ENCODE measurements at regions not wholly inside any gene's neighbourhood (a gene's known extent, or its start where the extent isn't known, plus 50 kb on each side); places are given as distances from the start of the nearest gene placed in this dataset.
"Not testable (repeated sequence)": the region's sequence is repeated elsewhere in the genome, so short reads cannot be mapped to it uniquely, and the experiment has no call there.

DNA sequence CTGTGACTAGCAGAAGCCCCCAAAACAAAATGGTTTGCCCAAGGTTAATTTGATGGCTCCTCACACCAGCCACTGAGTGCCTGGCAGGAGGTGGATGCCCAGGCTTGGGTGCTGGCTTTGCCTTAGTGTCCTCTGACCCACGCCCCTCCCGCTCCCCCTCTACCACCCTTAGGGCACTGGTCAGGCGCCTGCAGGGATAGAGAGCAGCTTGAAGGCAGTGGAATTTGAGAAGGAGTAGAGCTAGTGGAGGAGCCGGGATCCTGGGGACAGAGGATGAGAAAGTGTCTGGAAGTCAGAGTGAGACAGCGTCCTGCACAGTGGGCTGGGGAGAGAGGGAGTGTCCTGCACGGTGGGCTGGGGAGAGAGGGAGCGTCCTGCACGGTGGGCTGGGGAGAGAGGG lies 139.4 kb downstream of the DNAJB6 start:
- H3K4me3 ChIP-seq: no peak overlapping the region
- H3K9me3 ChIP-seq (replicated peaks): 0 out of 2 replicates have a peak, but pooled peaks cover under 1% of the 10 kb centered on the region
- H3K27me3 ChIP-seq (replicated peaks): no peaks in the 10 kb centered on the region
- peak in 1 of 2 experiments; percentile 33 for DNase-seq (ENCODE audit: low read depth in 1 of 2, low spot score in 2 of 2)
- no peak overlapping the region for H3K27ac ChIP-seq
- H3K4me1 ChIP-seq (replicated peaks): no peaks in the 10 kb centered on the region; the same call in 1 of the 2 replicates
- H3K36me3 ChIP-seq: no peaks in the 10 kb centered on the region

DNA sequence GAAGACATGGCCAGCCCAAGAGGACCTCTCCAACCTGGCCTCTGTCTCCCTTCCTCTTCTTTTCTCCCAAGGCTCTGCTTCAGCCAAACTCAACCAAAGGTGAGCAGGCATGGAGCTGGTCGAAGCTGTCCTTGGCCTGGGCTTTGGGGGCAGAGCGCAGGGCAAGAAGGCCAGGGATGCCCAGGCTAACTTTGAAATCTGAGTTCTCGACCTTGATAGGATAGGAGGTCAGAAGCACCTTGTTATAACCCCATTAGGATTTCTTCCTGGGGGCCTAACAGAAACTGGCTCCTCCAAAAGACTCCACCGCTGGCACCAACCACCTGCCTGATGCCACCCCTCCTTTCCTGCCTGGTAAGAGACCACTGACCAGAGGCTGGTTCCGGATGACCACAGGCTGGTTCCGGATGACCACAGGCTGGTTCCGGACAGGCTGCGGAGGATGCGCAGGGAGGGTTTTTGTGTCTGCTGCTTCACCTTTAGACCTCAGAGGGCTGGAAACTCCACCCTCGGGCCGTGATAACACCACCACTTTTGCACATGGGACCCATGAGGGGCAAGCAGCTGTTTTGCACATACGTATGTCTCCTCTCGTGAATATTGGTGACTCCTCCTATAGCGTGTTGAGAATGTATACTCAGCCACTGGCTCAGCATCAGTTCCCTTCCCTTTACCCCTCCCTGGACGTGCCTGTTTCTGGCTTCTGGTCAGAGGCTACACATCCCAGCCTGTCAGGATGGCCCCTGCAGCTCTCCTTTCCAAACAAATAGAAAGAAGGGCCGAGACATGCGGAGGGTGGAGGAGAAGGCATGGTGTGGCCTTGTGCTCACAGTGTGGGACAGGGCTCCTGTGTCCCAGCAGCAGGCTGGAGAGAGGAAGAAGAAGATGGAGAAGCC lies 140.1 kb downstream of the DNAJB6 start:
- Histone ChIP-seq H3K9me3 (replicated peaks) (no peaks in the 10 kb centered on the region), H3K4me1 (replicated peaks) (no peaks in the 10 kb centered on the region; the same call in 1 of the 2 replicates), H3K27ac (no peak overlapping the region), H3K4me3 (no peak overlapping the region), H3K27me3 (replicated peaks) (no peaks in the 10 kb centered on the region), H3K36me3 (no peaks in the 10 kb centered on the region)
- DNase-seq (ENCODE audit: low read depth in 1 of 2, low spot score in 2 of 2): no peak

DNA sequence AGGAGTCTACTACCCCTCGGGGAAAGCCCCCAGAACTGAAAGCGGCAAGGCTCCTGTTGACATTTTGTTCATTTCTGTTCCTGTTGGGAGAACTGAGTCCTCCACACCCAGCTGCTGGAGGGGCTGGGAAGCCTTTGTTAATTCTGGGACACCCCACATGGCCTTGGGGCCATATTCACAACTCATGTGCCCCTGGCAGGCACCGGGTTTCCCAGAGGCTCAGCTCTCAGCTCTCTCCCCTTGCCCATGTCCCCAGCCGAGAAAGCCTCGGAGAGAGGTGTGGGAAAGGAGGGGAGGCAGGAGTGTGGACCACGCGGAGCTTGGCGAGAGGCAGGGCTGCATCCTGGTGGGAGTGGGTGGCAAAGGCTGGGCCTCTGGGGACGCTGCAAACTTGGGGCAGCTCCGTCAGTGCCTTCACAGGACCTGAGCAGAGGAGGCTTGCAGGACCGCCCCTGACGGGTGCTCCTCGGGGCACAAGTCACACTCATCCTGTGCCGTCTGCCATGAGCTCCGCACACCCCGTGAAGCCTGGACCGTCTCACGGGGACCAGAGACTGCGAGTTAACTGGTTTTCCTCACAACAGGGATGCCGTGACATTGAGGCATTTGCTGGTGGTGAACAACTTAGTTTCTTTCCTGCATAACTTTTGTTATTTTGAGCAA lies 140.9 kb downstream of the DNAJB6 start:
- Histone ChIP-seq H3K36me3 (no peaks in the 10 kb centered on the region), H3K27ac (no peak overlapping the region), H3K27me3 (replicated peaks) (no peaks in the 10 kb centered on the region), H3K4me1 (replicated peaks) (no peaks in the 10 kb centered on the region; the same call in 1 of the 2 replicates), H3K4me3 (peak overlapping the region; percentile 29), H3K9me3 (replicated peaks) (no peaks in the 10 kb centered on the region)
- DNase-seq (ENCODE audit: low read depth in 1 of 2, low spot score in 2 of 2): no peak

DNA sequence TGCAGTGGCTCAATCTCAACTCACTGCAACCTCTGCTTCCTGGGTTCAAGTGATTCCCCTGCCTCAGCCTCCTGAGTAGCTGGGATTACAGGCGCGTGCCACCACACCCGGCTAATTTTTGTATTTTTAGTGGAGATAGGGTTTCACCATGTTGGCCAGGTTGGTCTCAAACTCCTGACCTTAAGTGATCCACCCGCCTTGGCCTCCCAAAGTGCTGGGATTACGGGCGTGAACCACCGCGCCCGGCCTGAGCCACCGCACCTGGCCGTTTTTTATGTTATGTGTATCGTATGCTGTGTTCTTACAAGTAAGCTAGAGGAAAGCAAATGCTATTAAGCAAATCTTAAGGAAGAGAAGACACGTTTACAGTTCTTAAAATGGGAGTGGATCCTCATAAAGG lies 141.8 kb downstream of the DNAJB6 start:
- DNase-seq (ENCODE audit: low read depth in 1 of 2, low spot score in 2 of 2); H3K27me3 ChIP-seq (replicated peaks); H3K4me3 ChIP-seq; H3K4me1 ChIP-seq (replicated peaks); H3K27ac ChIP-seq; H3K36me3 ChIP-seq; H3K9me3 ChIP-seq (replicated peaks): not testable (repeated sequence)

DNA sequence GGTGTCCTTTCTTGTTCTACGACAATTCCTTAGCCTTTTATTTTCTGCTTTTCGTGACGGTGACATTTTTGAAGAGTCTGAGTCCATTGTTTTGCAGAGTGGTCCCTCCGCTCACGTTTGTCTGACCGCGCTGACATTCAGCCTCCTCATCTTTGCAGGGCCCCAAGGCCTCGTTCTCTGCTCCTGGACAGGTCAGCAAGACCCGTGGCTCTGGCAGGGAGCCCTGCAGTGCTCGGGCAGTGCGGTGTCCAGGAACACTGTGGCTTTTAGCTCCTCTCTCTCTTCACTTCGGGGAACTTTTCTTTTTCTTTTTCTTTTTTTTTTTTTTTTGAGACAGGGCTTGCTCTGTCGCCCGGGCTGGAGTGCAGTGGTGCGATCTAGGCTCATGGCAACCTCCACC lies 142.5 kb downstream of the DNAJB6 start:
- no peak for DNase-seq (ENCODE audit: low read depth in 1 of 2, low spot score in 2 of 2)
- Histone ChIP-seq H3K4me1 (replicated peaks) (no peaks in the 10 kb centered on the region; the same call in 1 of the 2 replicates), H3K9me3 (replicated peaks) (no peaks in the 10 kb centered on the region), H3K36me3 (no peaks in the 10 kb centered on the region), H3K4me3 (no peak overlapping the region), H3K27ac (no peak overlapping the region), H3K27me3 (replicated peaks) (no peaks in the 10 kb centered on the region)

DNA sequence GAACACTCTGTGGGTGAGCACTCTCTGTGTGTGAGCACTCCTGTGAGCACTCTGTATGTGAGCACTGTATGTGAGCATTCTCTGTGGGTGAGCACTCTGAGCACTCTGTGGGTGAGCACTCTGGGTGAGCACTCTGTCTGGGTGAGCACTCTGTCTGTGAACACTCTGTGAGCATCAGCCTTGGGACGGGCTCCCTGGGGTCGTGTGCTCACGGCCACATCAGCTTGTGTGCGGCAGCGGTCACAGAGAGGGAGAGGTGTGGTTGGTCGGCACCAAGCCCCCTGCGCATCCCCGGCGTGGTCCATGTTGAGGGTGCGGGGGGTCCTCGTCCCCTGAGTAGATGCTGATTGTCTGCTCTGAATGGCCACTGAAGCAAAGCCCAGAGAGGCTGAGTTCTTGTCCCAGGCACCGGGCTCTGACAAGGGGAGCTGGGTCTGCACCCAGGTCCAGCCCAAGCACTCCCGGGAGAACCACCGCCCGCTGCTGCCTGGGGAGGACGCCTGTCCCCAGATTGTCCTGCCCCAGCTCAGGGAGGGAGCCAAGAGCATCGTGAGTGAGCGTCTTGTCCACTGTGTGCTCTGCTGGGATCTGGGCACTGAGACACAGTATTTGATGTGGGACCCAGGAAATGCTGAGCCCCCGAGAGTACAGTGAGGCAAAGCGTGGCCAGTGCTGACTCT lies 143.7 kb downstream of the DNAJB6 start:
- DNase-seq (ENCODE audit: low read depth in 1 of 2, low spot score in 2 of 2): no peak
- Histone ChIP-seq H3K27ac (no peak overlapping the region), H3K36me3 (no peaks in the 10 kb centered on the region), H3K4me1 (replicated peaks) (no peaks in the 10 kb centered on the region; the same call in 1 of the 2 replicates), H3K27me3 (replicated peaks) (no peaks in the 10 kb centered on the region), H3K4me3 (no peak overlapping the region), H3K9me3 (replicated peaks) (no peaks in the 10 kb centered on the region)

DNA sequence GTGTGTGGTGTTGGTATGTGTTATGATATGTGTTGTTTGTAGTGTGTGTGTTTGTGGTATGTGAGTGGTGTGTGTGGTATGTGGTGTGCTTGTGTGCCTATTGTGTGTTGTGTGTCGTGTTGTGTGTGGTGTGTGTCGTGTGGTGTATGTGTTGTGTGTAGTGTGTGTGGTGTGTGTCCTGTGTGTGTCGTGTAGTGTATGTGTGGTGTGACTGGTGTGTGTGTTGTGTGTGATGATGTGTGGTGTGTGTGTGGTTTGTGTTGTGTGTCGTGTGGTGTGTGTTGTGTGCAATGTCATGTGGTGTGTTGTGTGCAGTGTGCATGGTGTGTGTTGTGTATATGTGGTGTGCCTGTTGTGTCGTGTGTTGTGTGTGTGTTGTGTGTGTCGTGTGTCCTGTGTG lies 144.6 kb downstream of the DNAJB6 start:
- Histone ChIP-seq H3K36me3 (no peaks in the 10 kb centered on the region), H3K4me3 (no peak overlapping the region), H3K27me3 (replicated peaks) (no peaks in the 10 kb centered on the region), H3K9me3 (replicated peaks) (no peaks in the 10 kb centered on the region), H3K4me1 (replicated peaks) (no peaks in the 10 kb centered on the region; the same call in 1 of the 2 replicates), H3K27ac (no peak overlapping the region)
- DNase-seq (ENCODE audit: low read depth in 1 of 2, low spot score in 2 of 2): no peak

DNA sequence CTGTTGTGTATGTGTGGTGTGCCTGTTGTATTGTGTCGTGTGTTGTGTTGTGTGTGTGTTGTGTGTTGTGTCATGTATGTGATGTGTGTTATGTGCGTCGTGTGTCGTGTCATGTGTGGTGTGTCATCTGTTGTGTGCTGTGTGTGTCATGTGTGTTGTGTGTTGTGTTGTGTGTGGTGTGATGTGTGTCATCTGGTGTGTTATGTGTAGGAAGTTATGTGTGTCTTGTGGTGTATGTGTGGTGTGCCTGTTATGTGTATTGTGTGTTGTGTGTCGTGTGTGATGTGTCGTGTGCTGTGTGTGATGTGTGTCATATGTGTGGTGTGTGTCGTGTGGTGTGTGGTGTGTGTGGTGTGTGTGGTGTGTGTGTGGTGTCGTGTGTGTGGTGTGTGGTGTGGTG lies 145.2 kb downstream of the DNAJB6 start:
- Histone ChIP-seq H3K27ac (no peak overlapping the region), H3K36me3 (no peaks in the 10 kb centered on the region), H3K27me3 (replicated peaks) (no peaks in the 10 kb centered on the region), H3K4me3 (no peak overlapping the region), H3K4me1 (replicated peaks) (no peaks in the 10 kb centered on the region; the same call in 1 of the 2 replicates), H3K9me3 (replicated peaks) (no peaks in the 10 kb centered on the region)
- DNase-seq (ENCODE audit: low read depth in 1 of 2, low spot score in 2 of 2): no peak

DNA sequence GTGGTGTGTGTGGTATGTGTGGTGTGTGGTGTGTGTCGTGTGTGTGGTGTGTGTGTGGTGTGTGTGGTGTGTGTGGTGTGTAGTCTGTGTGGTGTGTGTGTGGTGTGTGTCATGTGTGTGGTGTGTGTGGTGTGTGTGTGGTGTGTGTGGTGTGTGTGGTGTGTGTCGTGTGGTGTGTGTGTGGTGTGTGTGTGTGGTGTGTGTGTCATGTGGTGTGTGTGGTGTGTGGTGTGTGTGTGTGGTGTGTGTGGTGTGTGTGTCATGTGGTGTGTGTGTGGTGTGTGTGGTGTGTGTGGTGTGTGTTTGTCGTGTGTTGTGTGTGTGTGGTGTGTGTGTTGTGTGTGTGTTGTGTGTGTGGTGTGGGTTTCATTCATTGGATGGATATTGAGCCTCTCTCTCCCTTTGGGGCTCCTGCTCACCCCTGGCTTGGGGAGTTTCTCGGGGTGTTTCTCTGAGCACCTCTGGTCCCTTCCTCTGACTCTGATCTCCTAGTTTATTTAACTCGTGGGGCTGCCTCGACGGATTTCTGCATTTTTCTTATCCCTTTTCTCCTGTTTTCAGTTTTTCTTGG lies 145.8 kb downstream of the DNAJB6 start:
- DNase-seq (ENCODE audit: low read depth in 1 of 2, low spot score in 2 of 2): no peak
- no peaks in the 10 kb centered on the region for H3K9me3 ChIP-seq (replicated peaks)

DNA sequence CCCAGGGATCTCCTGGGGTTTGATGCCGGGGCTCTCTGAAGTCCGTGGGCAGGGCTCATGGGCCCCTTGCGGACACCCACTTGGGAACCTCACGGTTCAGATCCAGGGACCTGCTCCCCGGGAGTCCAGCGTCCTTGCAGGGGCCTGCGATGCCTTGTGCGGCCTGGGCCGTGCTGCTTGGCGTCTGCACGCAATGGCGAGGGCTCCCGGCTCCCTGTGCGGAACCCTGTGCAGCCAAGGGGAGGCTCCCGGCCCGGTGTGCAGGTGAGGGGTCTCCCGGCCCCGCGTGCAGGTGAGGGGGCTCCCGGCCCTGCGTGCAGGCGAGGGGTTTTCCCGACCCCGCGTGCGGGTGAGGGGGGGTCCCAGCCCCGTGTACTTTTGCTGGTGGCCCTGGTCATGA lies 146.7 kb downstream of the DNAJB6 start:
- DNase-seq (ENCODE audit: low read depth in 1 of 2, low spot score in 2 of 2): no peak
- Histone ChIP-seq H3K4me1 (replicated peaks) (no peaks in the 10 kb centered on the region), H3K36me3 (no peaks in the 10 kb centered on the region), H3K9me3 (replicated peaks) (no peaks in the 10 kb centered on the region), H3K27me3 (replicated peaks) (no peaks in the 10 kb centered on the region), H3K27ac (no peak overlapping the region), H3K4me3 (no peak overlapping the region)

More for the DNA sequence above, 145.8 kb downstream of the DNAJB6 start:
- no peaks in the 10 kb centered on the region for H3K36me3 ChIP-seq
- no peaks in the 10 kb centered on the region for H3K27me3 ChIP-seq (replicated peaks)
- H3K27ac ChIP-seq: no peak overlapping the region
- no peaks in the 10 kb centered on the region; the same call in 1 of the 2 replicates for H3K4me1 ChIP-seq (replicated peaks)
- H3K4me3 ChIP-seq: no peak overlapping the region

DNA sequence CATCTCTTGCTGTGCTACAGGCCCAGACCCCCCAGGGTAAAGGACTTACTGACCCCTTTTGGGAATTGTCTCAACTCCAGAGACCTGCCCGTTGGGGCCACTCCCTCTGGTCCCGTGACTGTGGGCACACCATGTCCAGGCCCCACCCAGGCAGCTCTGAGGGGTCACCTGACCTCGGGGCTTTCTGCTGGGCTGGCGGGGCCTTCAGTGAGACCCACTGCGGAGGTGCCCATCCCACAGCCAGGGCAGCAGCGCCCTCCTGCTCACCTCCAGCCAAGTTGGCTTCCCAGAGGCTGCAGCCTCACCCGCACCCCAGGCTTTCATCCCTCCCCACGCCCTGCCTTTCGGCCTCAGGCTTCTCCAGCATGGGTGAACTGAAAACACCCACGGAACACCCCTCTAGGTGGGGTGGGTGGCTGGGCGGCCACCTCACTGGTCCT lies 147.2 kb downstream of the DNAJB6 start:
- no peak for DNase-seq (ENCODE audit: low read depth in 1 of 2, low spot score in 2 of 2)
- H3K9me3 ChIP-seq (replicated peaks): no peaks in the 10 kb centered on the region

DNA sequence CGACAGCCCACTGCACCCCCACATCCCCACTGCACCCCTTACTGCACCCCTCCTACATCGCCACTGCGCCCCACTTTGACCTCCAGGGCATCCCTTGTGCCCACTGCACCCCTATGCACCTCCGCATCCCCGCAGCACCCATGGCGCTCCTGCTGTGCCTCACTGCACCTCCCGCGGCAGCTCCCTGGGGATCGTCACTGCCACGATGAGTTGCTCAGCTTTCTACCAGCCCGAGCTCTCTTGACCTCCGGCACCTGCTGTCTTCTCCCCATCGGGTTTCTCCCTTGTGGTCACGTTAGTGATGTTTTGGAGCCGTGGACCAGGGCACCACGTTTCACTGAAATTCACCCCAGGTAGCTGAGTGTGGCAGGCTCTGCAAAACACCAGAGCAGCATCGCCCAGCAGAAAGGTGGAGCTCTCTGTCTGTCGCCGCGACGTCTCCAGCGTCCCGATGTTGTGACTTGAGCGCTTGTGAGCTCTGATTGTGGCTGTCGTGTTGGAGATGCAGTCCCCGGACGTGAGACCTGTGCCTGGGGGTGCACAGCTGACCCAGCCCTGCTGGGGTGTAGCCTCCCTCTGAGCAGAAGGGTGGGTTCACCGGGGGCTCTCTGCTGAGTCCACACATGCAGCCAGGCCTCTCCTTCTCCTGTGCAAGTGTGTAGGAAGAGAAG lies 147.7 kb downstream of the DNAJB6 start:
- Histone ChIP-seq H3K9me3 (replicated peaks) (no peaks in the 10 kb centered on the region), H3K27me3 (replicated peaks) (no peaks in the 10 kb centered on the region), H3K4me3 (no peak overlapping the region), H3K4me1 (replicated peaks) (0 out of 2 replicates have a peak, but pooled peaks cover 3% of the 10 kb centered on the region), H3K36me3 (no peaks in the 10 kb centered on the region), H3K27ac (no peak overlapping the region)
- DNase-seq (ENCODE audit: low read depth in 1 of 2, low spot score in 2 of 2): no peak

More for the DNA sequence above, 147.2 kb downstream of the DNAJB6 start:
- no peaks in the 10 kb centered on the region for H3K36me3 ChIP-seq
- no peak overlapping the region for H3K4me3 ChIP-seq
- 0 out of 2 replicates have a peak, but pooled peaks cover 3% of the 10 kb centered on the region for H3K4me1 ChIP-seq (replicated peaks)
- no peak overlapping the region for H3K27ac ChIP-seq
- H3K27me3 ChIP-seq (replicated peaks): no peaks in the 10 kb centered on the region

DNA sequence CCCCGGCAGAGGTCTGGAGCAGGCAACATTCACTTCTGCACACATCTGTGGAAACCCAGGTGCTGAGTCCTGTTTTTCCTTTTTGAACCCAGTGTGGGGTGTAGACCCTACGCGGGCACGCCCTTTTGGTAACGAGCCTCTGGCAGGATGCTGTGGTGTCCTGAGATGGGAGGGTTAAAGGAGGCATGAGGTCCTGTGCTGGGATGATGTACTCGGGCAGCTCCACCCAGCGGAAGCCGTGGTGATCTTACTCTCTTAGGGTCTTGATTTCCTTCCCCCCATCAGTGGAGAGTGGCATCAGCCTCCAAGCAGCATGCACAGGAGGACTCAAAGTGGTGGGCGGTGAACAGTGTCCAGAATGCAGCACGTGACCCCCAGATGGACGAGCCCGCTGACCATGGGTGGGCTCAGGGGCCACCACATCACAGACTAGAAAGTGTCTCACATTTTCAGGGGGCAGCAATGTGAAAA lies 148.6 kb downstream of the DNAJB6 start:
- DNase-seq (ENCODE audit: low read depth in 1 of 2, low spot score in 2 of 2): peak in 1 of 2 experiments; percentile 34
- H3K27me3 ChIP-seq (replicated peaks): no peaks in the 10 kb centered on the region
- no peaks in the 10 kb centered on the region for H3K9me3 ChIP-seq (replicated peaks)

More for the DNA sequence above, 148.6 kb downstream of the DNAJB6 start:
- peaks cover 9% of the 10 kb centered on the region for H3K4me1 ChIP-seq (replicated peaks)
- no peaks in the 10 kb centered on the region for H3K36me3 ChIP-seq
- H3K27ac ChIP-seq: no peak overlapping the region
- no peak overlapping the region for H3K4me3 ChIP-seq

Data from SJSA1 (cell line).